SK-N-SH (cell line): ENCODE measurements at regions not wholly inside any gene's neighbourhood (a gene's known extent, or its start where the extent isn't known, plus 50 kb on each side); places are given as distances from the start of the nearest gene placed in this dataset.

Experiments
- CTCF ChIA-PET: fragments of 300-600, 350-600 bp; formaldehyde crosslinking; extraction: SDS; loops from one replicate; lab custom pipeline; 2021; lab: Yijun Ruan, JAX
- POLR2A ChIA-PET: fragments of 350-600 bp; sonication (Branson Sonifier 250); formaldehyde crosslinking; extraction: SDS; loops from one replicate; lab custom pipeline; 2020; ENCODE audit warnings: antibody characterized with exemption, inconsistent platforms; lab: Yijun Ruan, JAX
- DNase-seq: peaks from one replicate; pipeline ENCODE4 v3.0.0; 2012
- H2AFZ ChIP-seq: fragments of 200-600 bp; sonication (generic); 2 replicates; pipeline ENCODE4 v1.8.1; 2016; ENCODE audit warnings: antibody characterized with exemption, mild to moderate bottlenecking, low read depth
- H3F3A ChIP-seq: fragments of 200-600 bp; sonication (generic); replicated peaks from 2 replicates; pipeline ENCODE3; 2016; ENCODE audit warnings: antibody characterized with exemption, mild to moderate bottlenecking; ENCODE audit not compliant: insufficient read depth
- H3K27ac ChIP-seq, 2 experiments: fragments of 200-500 bp in 1 of 2; fragments of 200-600 bp in 1 of 2; sonication (Bioruptor generic) in 1 of 2; sonication (generic), shearing (Covaris generic) in 1 of 2; 2 replicates each; pipeline versions ENCODE4 v1.5.1 to v1.6.1; 2014 to 2016; ENCODE audit warnings: low read depth in 2 of 2, inconsistent platforms in 1 of 2, low read length in 1 of 2, mild to moderate bottlenecking in 1 of 2, mixed read lengths in 1 of 2
- H3K27me3 ChIP-seq: fragments of 200-600 bp; sonication (generic), shearing (Covaris generic); 2 replicates; pipeline ENCODE4 v1.6.1; 2016; ENCODE audit warnings: mixed run types; ENCODE audit not compliant: insufficient read depth
- H3K36me3 ChIP-seq, 2 experiments: fragments of 200-500 bp in 1 of 2; fragments of 200-600 bp in 1 of 2; sonication (Bioruptor generic) in 1 of 2; sonication (generic) in 1 of 2; replicated peaks in 1 of 2; 2 replicates each; pipeline versions ENCODE3 to v1.5.1; 2014 to 2016; ENCODE audit warnings: low read length in 1 of 2, mild to moderate bottlenecking in 1 of 2; ENCODE audit not compliant: insufficient read depth in 2 of 2, control insufficient read depth in 1 of 2
- H3K4me1 ChIP-seq, 2 experiments: fragments of 200-500 bp in 1 of 2; fragments of 200-600 bp in 1 of 2; sonication (Bioruptor generic) in 1 of 2; sonication (generic), shearing (Covaris generic) in 1 of 2; 2 replicates each; pipeline versions ENCODE4 v1.5.1 to v1.6.1; 2014 to 2016; ENCODE audit warnings: low read depth in 1 of 2, low read length in 1 of 2, mixed run types in 1 of 2; ENCODE audit not compliant: insufficient read depth in 2 of 2, control insufficient read depth in 1 of 2
- H3K4me2 ChIP-seq: fragments of 200-600 bp; sonication (generic), shearing (Covaris generic); 2 replicates; pipeline ENCODE4 v1.6.1; 2017; ENCODE audit warnings: mixed run types
- H3K4me3 ChIP-seq, 2 experiments: fragments of 200-500 bp in 1 of 2; fragments of 200-600 bp in 1 of 2; sonication (Bioruptor generic) in 1 of 2; sonication (generic), shearing (Covaris generic) in 1 of 2; 2 replicates each; pipeline versions ENCODE4 v1.5.1 to v1.8.1; 2014 to 2016; ENCODE audit warnings: low read depth in 2 of 2, inconsistent platforms in 1 of 2, low read length in 1 of 2, mild to moderate bottlenecking in 1 of 2, mixed read lengths in 1 of 2, moderate library complexity in 1 of 2
- H3K79me2 ChIP-seq: fragments of 200-600 bp; sonication (generic); 2 replicates; pipeline ENCODE4 v1.8.1; 2017; ENCODE audit warnings: mild to moderate bottlenecking; ENCODE audit not compliant: insufficient read depth
- H3K9ac ChIP-seq: fragments of 200-600 bp; sonication (generic); 2 replicates; pipeline ENCODE4 v1.6.1; 2017; ENCODE audit warnings: mixed run types
- H3K9me2 ChIP-seq: fragments of 200-600 bp; sonication (generic); 2 replicates; pipeline ENCODE4 v1.6.1; 2017; ENCODE audit warnings: mixed run types
- H3K9me3 ChIP-seq: fragments of 200-600 bp; sonication (generic); 2 replicates; pipeline ENCODE4 v1.6.1; 2017; ENCODE audit warnings: mixed run types, mild to moderate bottlenecking, moderate library complexity
- H4K20me1 ChIP-seq: fragments of 200-600 bp; sonication (generic); 2 replicates; pipeline ENCODE4 v1.6.1; 2017; ENCODE audit warnings: mild to moderate bottlenecking, mixed run types; ENCODE audit not compliant: insufficient read depth
- EZH2phosphoT487 ChIP-seq: fragments of 200-600 bp; sonication (generic); IDR thresholded peaks from 2 replicates; pipeline ENCODE4 v1.6.1; 2017; ENCODE audit warnings: low read depth, mixed run types, mild to moderate bottlenecking, antibody characterized with exemption, moderate library complexity, borderline replicate concordance
- GABPA ChIP-seq: IDR thresholded peaks from 2 replicates; pipeline ENCODE4 v1.4.0; 2012; ENCODE audit warnings: low read depth, mild to moderate bottlenecking
- IRF3 ChIP-seq: fragments of 150-350 bp; IDR thresholded peaks from 2 replicates; pipeline ENCODE4 v1.6.1; 2016; ENCODE audit warnings: mild to moderate bottlenecking, low read depth, low read length
- NFIC ChIP-seq: IDR thresholded peaks from 2 replicates; pipeline ENCODE4 v1.4.0; 2012; ENCODE audit warnings: borderline replicate concordance
- POLR2AphosphoS5 ChIP-seq: IDR thresholded peaks from 2 replicates; pipeline ENCODE4 v1.6.1; 2012; ENCODE audit warnings: low read depth, low read length
- RCOR1 ChIP-seq: fragments of 150-350 bp; IDR thresholded peaks from 2 replicates; pipeline ENCODE4 v1.6.1; 2017; ENCODE audit warnings: antibody characterized with exemption, low read length
- REST ChIP-seq: IDR thresholded peaks from 2 replicates; pipeline ENCODE4 v1.6.1; 2012; ENCODE audit warnings: mild to moderate bottlenecking, low read depth, low read length, moderate library complexity
- TAF1 ChIP-seq: IDR thresholded peaks from 2 replicates; pipeline ENCODE4 v1.6.1; 2012; ENCODE audit warnings: low read depth, mild to moderate bottlenecking, low read length, moderate library complexity, borderline replicate concordance
- TEAD4 ChIP-seq: IDR thresholded peaks from 2 replicates; pipeline ENCODE4 v1.4.0; 2012; ENCODE audit warnings: mild to moderate bottlenecking, borderline replicate concordance; ENCODE audit not compliant: insufficient read depth
- WGBS: methylation state at CpG from one replicate; pipeline ENCODE4 v1.1.6; 2017; ENCODE audit warnings: low lambda C conversion rate; 5-methylcytosine and 5-hydroxymethylcytosine counted together
- TF ChIP-seq, protein P1 (sequence below): IDR thresholded peaks from 2 replicates; pipeline ENCODE4 v1.4.0; 2012; ENCODE audit warnings: low read depth, borderline replicate concordance

DNA sequence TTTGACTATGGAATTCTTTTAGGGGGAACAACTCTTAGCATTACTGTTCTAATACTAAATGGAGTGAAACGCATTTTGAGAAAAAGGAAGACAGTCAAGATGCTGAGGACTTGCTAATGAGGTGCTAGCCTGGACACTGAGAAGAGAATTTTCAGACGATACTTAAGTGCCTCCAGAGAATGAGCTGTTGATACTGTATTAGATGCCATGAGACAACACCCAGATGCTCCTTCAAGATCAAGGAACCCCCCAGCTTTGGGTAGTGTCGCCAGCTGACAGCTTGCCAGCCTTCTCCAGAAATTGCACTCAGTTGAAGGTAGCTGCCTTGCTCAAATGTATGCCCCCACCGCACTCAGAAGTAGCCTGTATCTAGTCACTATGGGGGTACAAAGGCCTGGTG is 52.5 kb upstream of the SLC36A4 start:
- WGBS = 39% methylated on average over 4 of the region's 4 CpGs
- H3K36me3 ChIP-seq = no peaks in the 10 kb centered on the region
- H2AFZ ChIP-seq = no peak overlapping the region
- POLR2A ChIA-PET = no interaction called here
- H3K27ac ChIP-seq = no peak overlapping the region
- no peaks in the 10 kb centered on the region for H3K79me2 ChIP-seq
- H3K9me2 ChIP-seq = no peaks in the 10 kb centered on the region
- H3K4me1 ChIP-seq = no peaks in the 10 kb centered on the region
- no peak for DNase-seq
- H3K27me3 ChIP-seq = no peaks in the 10 kb centered on the region
- no peak overlapping the region for H3K4me3 ChIP-seq
- CTCF ChIA-PET = interaction anchor here (0.8 to 2.3 kb wide), 2 partner anchors 16 to 309 kb away, joined by 3 to 21 read pairs; no protein-coding TSS in a partner anchor
- no peaks in the 10 kb centered on the region for H3K9me3 ChIP-seq
- H3K4me2 ChIP-seq = no peak overlapping the region
- H3K9ac ChIP-seq = no peak overlapping the region
- no peaks in the 10 kb centered on the region for H4K20me1 ChIP-seq
- H3F3A ChIP-seq = no peaks in the 10 kb centered on the region
- TF ChIP-seq RCOR1 = no peak
- no peak for TF ChIP-seq TEAD4
- no peak for TF ChIP-seq TAF1

DNA sequence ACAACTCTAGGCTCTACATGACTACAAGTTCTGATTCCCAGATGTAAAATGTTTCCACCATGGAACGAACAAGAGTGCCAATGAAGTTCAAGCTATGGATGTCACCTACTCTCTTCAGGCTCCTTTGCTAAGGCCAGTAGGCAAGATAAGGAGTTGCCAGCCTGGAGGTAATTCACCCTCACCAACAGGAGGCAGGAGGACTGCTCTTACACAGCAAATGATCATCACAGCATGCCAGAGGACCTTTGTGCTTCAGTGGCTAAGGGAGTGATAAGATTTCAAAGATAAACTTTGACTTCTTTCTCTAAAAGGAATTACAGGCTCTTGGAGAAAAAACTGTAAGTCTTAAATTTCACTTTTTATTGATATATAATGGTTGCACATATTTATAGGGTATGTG is 54.1 kb upstream of the SLC36A4 start:
- H3F3A ChIP-seq = no peaks in the 10 kb centered on the region
- H3K27me3 ChIP-seq = no peaks in the 10 kb centered on the region
- POLR2A ChIA-PET = no interaction called here
- no peaks in the 10 kb centered on the region for H3K36me3 ChIP-seq
- no peaks in the 10 kb centered on the region for H4K20me1 ChIP-seq
- no peaks in the 10 kb centered on the region for H3K79me2 ChIP-seq
- 33% methylated on average over 1 of the region's 1 CpG for WGBS
- TF ChIP-seq REST (no peak), GABPA (no peak), POLR2AphosphoS5 (no peak), IRF3 (no peak), NFIC (no peak), EZH2phosphoT487 (no peak)
- TF ChIP-seq, protein P1, sequence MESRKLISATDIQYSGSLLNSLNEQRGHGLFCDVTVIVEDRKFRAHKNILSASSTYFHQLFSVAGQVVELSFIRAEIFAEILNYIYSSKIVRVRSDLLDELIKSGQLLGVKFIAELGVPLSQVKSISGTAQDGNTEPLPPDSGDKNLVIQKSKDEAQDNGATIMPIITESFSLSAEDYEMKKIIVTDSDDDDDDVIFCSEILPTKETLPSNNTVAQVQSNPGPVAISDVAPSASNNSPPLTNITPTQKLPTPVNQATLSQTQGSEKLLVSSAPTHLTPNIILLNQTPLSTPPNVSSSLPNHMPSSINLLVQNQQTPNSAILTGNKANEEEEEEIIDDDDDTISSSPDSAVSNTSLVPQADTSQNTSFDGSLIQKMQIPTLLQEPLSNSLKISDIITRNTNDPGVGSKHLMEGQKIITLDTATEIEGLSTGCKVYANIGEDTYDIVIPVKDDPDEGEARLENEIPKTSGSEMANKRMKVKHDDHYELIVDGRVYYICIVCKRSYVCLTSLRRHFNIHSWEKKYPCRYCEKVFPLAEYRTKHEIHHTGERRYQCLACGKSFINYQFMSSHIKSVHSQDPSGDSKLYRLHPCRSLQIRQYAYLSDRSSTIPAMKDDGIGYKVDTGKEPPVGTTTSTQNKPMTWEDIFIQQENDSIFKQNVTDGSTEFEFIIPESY = no peak
- H2AFZ ChIP-seq = no peak overlapping the region
- no peak for DNase-seq
- H3K4me2 ChIP-seq = no peak overlapping the region
- H3K9me3 ChIP-seq = no peaks in the 10 kb centered on the region
- no peaks in the 10 kb centered on the region; a peak in 2 of 4 replicates for H3K4me1 ChIP-seq
- H3K4me3 ChIP-seq = no peak overlapping the region
- H3K27ac ChIP-seq = no peak overlapping the region
- H3K9ac ChIP-seq = no peak overlapping the region
- CTCF ChIA-PET = interaction anchor here (1.0 kb wide), 1 partner anchor 17 kb away, joined by 3 read pairs; no protein-coding TSS in a partner anchor
- H3K9me2 ChIP-seq = no peaks in the 10 kb centered on the region
